Calu3 (cell line): ENCODE measurements at regions not wholly inside any gene's neighbourhood (a gene's known extent, or its start where the extent isn't known, plus 50 kb on each side); places are given as distances from the start of the nearest gene placed in this dataset.
"Not testable (repeated sequence)": the region's sequence is repeated elsewhere in the genome, so short reads cannot be mapped to it uniquely, and the experiment has no call there.

Experiments
- BruUV-seq: library from RNA; stranded (reverse); fragments of 400-500 nt; replicated peaks from 2 replicates; lab custom pipeline; 2021; lab: Mats Ljungman, UMichigan
- CTCF ChIA-PET: fragments of 300-600 bp; sonication (Branson Sonifier 250); formaldehyde crosslinking; loops from one replicate; lab custom pipeline; 2022; ENCODE audit warnings: antibody characterized with exemption; lab: Charles Lee
- DNase-seq: peaks from one replicate; pipeline ENCODE4 v3.0.0; 2022
- H3K27ac Mint-ChIP-seq: one replicate; pipeline ENCODE4 v1.8.0; 2022; ENCODE audit warnings: mixed read lengths; ENCODE audit not compliant: unreplicated experiment
- H3K27me3 Mint-ChIP-seq: one replicate; pipeline ENCODE4 v1.8.0; 2022; ENCODE audit warnings: mixed read lengths; ENCODE audit not compliant: unreplicated experiment
- H3K36me3 Mint-ChIP-seq: one replicate; pipeline ENCODE4 v1.8.0; 2022; ENCODE audit warnings: mild to moderate bottlenecking, moderate library complexity, mixed read lengths; ENCODE audit not compliant: insufficient read depth, unreplicated experiment
- H3K4me1 Mint-ChIP-seq: one replicate; pipeline ENCODE4 v1.8.0; 2022; ENCODE audit warnings: mild to moderate bottlenecking, low read depth, mixed read lengths; ENCODE audit not compliant: unreplicated experiment
- H3K4me3 Mint-ChIP-seq: one replicate; pipeline ENCODE4 v1.8.0; 2022; ENCODE audit warnings: mild to moderate bottlenecking, low read depth, moderate library complexity, mixed read lengths; ENCODE audit not compliant: unreplicated experiment
- H3K9me3 Mint-ChIP-seq: one replicate; pipeline ENCODE4 v1.8.0; 2022; ENCODE audit warnings: low read depth, mixed read lengths; ENCODE audit not compliant: unreplicated experiment
- intact Hi-C: fragments of 100-400 bp; cut with micrococcal nuclease; formaldehyde crosslinking; loops from one replicate; pipeline ENCODE4 v1.10.0; 2022; ENCODE audit not compliant: unreplicated experiment
- TF ChIP-seq, protein P1 (sequence below): fragments of 200-600 bp; IDR thresholded peaks from one replicate; pipeline ENCODE4 v1.8.0; 2022; ENCODE audit warnings: antibody characterized with exemption; ENCODE audit not compliant: unreplicated experiment

GRCh38 chr7:112946350-112946749 is 140.3 kb downstream of the GPR85 start:
- CTCF ChIA-PET, result no interaction called here
- TF ChIP-seq, protein P1, sequence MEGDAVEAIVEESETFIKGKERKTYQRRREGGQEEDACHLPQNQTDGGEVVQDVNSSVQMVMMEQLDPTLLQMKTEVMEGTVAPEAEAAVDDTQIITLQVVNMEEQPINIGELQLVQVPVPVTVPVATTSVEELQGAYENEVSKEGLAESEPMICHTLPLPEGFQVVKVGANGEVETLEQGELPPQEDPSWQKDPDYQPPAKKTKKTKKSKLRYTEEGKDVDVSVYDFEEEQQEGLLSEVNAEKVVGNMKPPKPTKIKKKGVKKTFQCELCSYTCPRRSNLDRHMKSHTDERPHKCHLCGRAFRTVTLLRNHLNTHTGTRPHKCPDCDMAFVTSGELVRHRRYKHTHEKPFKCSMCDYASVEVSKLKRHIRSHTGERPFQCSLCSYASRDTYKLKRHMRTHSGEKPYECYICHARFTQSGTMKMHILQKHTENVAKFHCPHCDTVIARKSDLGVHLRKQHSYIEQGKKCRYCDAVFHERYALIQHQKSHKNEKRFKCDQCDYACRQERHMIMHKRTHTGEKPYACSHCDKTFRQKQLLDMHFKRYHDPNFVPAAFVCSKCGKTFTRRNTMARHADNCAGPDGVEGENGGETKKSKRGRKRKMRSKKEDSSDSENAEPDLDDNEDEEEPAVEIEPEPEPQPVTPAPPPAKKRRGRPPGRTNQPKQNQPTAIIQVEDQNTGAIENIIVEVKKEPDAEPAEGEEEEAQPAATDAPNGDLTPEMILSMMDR, result no peak
- no peaks in the 10 kb centered on the region for H3K9me3 Mint-ChIP-seq
- H3K4me1 Mint-ChIP-seq, result no peaks in the 10 kb centered on the region
- H3K36me3 Mint-ChIP-seq, result no peaks in the 10 kb centered on the region
- BruUV-seq, result no TSS peak
- no peak overlapping the region for H3K27ac Mint-ChIP-seq
- intact Hi-C loops, result no loop called here
- no peaks in the 10 kb centered on the region for H3K27me3 Mint-ChIP-seq
- no peak for DNase-seq
- H3K4me3 Mint-ChIP-seq, result no peak overlapping the region

- BruUV-seq, result no TSS peak
- H3K4me3 Mint-ChIP-seq, result no peak overlapping the region
- intact Hi-C loops, result no loop called here
- no peak overlapping the region for H3K27ac Mint-ChIP-seq
- CTCF ChIA-PET, result no interaction called here
- H3K4me1 Mint-ChIP-seq, result peaks cover 6% of the 10 kb centered on the region
- TF ChIP-seq, protein P1, result no peak
- no peak for DNase-seq
- no peaks in the 10 kb centered on the region for H3K9me3 Mint-ChIP-seq
- peaks cover 4% of the 10 kb centered on the region for H3K36me3 Mint-ChIP-seq
- H3K27me3 Mint-ChIP-seq, result no peaks in the 10 kb centered on the region
Observed at GRCh38 chr7:112945046-112945445, 141.6 kb downstream of the GPR85 start.

- H3K27me3 Mint-ChIP-seq, result no peaks in the 10 kb centered on the region
- H3K36me3 Mint-ChIP-seq, result peaks cover 21% of the 10 kb centered on the region
- H3K4me1 Mint-ChIP-seq, result peaks cover 8% of the 10 kb centered on the region
- no TSS peak for BruUV-seq
- peak overlapping the region; percentile 54 for H3K27ac Mint-ChIP-seq
- TF ChIP-seq, protein P1, result no peak
- intact Hi-C loops, result no loop called here
- CTCF ChIA-PET, result no interaction called here
- DNase-seq, result peak; percentile 8
- no peak overlapping the region for H3K4me3 Mint-ChIP-seq
- no peaks in the 10 kb centered on the region for H3K9me3 Mint-ChIP-seq
Observed at GRCh38 chr7:112942981-112943380, 143.6 kb downstream of the GPR85 start.

GRCh38 chr7:112942125-112942524 is 144.5 kb downstream of the GPR85 start:
- H3K27ac Mint-ChIP-seq, H3K27me3 Mint-ChIP-seq, H3K4me1 Mint-ChIP-seq, BruUV-seq, H3K9me3 Mint-ChIP-seq, intact Hi-C loops, DNase-seq, CTCF ChIA-PET, H3K4me3 Mint-ChIP-seq: not testable (repeated sequence)
- H3K36me3 Mint-ChIP-seq, result peaks cover 21% of the 10 kb centered on the region

DNA sequence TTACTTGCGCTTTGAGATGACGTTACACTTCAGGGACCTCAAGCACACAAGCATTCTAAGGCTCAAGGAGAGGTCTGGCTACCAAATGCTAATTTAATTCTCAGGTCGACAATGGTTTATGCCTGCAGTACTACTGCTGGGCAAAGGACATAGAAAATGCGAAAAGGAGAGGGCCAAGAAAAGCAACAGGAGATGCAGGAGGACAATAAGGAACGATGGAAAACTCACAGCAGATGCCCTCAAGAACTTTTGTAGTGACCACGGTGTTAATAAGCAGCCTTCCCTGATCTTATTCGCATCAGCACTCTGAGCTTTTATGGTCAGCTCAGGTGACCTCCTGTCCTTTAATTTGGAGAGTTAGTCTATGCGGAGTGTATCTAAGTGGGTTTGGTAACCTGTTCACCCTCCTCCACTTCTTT is 146.3 kb downstream of the GPR85 start:
- Mint-ChIP-seq H3K4me1 (peaks cover 17% of the 10 kb centered on the region), H3K4me3 (peak overlapping the region; percentile 94), H3K27ac (peak overlapping the region; percentile 84), H3K36me3 (peaks cover 21% of the 10 kb centered on the region), H3K27me3 (no peaks in the 10 kb centered on the region), H3K9me3 (no peaks in the 10 kb centered on the region)
- TF ChIP-seq, protein P1, result no peak
- CTCF ChIA-PET, result interaction anchor here (0.6 to 1.0 kb wide), 2 partner anchors 10 to 124 kb away, joined by 3 to 12 read pairs; no protein-coding TSS in a partner anchor
- BruUV-seq, result no TSS peak
- DNase-seq, result no peak
- intact Hi-C loops, result no loop called here
